Fibroblast of lung (primary cell): ENCODE measurements at regions not wholly inside any gene's neighbourhood (a gene's known extent, or its start where the extent isn't known, plus 50 kb on each side); places are given as distances from the start of the nearest gene placed in this dataset.

Source experiments
- DNase-seq, 2 donors: peaks; one replicate each; pipeline versions ENCODE4 v3.0.0 to v3.0.0-alpha.2; 2010; ENCODE audit warnings: low read depth in 2 of 2
- H2AFZ ChIP-seq: 2 replicates; pipeline ENCODE4 v1.5.1; 2012; ENCODE audit warnings: low read length, control low read depth, inconsistent platforms
- H3K27ac ChIP-seq: 2 replicates; pipeline ENCODE4 v1.5.1; 2011; ENCODE audit warnings: low read length, control low read depth; ENCODE audit not compliant: insufficient read depth
- H3K27me3 ChIP-seq: 2 replicates; pipeline ENCODE4 v1.5.1; 2011; ENCODE audit warnings: mild to moderate bottlenecking, low read length; ENCODE audit not compliant: control insufficient read depth, insufficient read depth
- H3K36me3 ChIP-seq: 2 replicates; pipeline ENCODE4 v1.5.1; 2011; ENCODE audit warnings: low read length; ENCODE audit not compliant: control insufficient read depth, insufficient read depth
- H3K4me1 ChIP-seq: 2 replicates; pipeline ENCODE4 v1.5.1; 2011; ENCODE audit warnings: low read length; ENCODE audit not compliant: control insufficient read depth, insufficient read depth; ENCODE audit errors: extremely low read depth
- H3K4me2 ChIP-seq: 2 replicates; pipeline ENCODE4 v1.5.1; 2011; ENCODE audit warnings: low read length, control low read depth; ENCODE audit not compliant: insufficient read depth; ENCODE audit errors: extremely low read depth
- H3K4me3 ChIP-seq, 4 experiments: fragments of 200-600 bp in 1 of 4; sonication (generic) in 1 of 4; replicated peaks in 1 of 4; 2 replicates each; pipeline ENCODE4 v1.5.1; 2011 to 2016; ENCODE audit warnings: low read length in 4 of 4, low read depth in 3 of 4, mild to moderate bottlenecking in 3 of 4, control low read depth in 2 of 4, inconsistent platforms in 1 of 4, mixed read lengths in 1 of 4; ENCODE audit not compliant: insufficient read depth in 1 of 4; ENCODE audit errors: control extremely low read depth in 1 of 4
- H3K79me2 ChIP-seq: 2 replicates; pipeline ENCODE4 v1.5.1; 2012; ENCODE audit warnings: mild to moderate bottlenecking, low read length, inconsistent platforms; ENCODE audit not compliant: control insufficient read depth, insufficient read depth
- H3K9ac ChIP-seq: 2 replicates; pipeline ENCODE4 v1.5.1; 2011; ENCODE audit warnings: mild to moderate bottlenecking, low read length, control low read depth; ENCODE audit not compliant: insufficient read depth
- H3K9me3 ChIP-seq: 2 replicates; pipeline ENCODE4 v1.5.1; 2012; ENCODE audit warnings: low read depth, low read length; ENCODE audit not compliant: control insufficient read depth, insufficient read depth
- H4K20me1 ChIP-seq: 2 replicates; pipeline ENCODE4 v1.5.1; 2011; ENCODE audit warnings: low read length; ENCODE audit not compliant: control insufficient read depth, insufficient read depth; ENCODE audit errors: extremely low read depth
- CTCF ChIP-seq, 2 donors: IDR thresholded peaks in 1 of 2; conservative IDR thresholded peaks in 1 of 2; 1 replicate in 1 of 2; 2 replicates in 1 of 2; pipeline ENCODE4 v1.5.1; 2011 to 2012; ENCODE audit warnings: low read length in 2 of 2, control low read depth in 1 of 2, inconsistent platforms in 1 of 2, low read depth in 1 of 2, mild to moderate bottlenecking in 1 of 2
- EZH2 ChIP-seq: IDR thresholded peaks from 2 replicates; pipeline ENCODE4 v1.5.1; 2012; ENCODE audit warnings: low read length, control low read depth, mild to moderate bottlenecking; ENCODE audit errors: missing control alignments

GRCh38 chr17:26782153-26782552 is 511.8 kb upstream of the WSB1 start:
- TF ChIP-seq CTCF (conservative IDR thresholded peaks at IDR 0.05 in 1 of 2, IDR thresholded peaks at IDR 0.05 in 1 of 2; ENCODE audit: low read depth in 1 of 2, low read length in 2 of 2), result no peak
- TF ChIP-seq EZH2, result no peak

GRCh38 chr17:26792486-26792885 is 501.4 kb upstream of the WSB1 start:
- H3K27ac ChIP-seq, result no peak overlapping the region
- H3K36me3 ChIP-seq, result no peaks in the 10 kb centered on the region
- H2AFZ ChIP-seq, result no peak overlapping the region
- no peaks in the 10 kb centered on the region for H3K27me3 ChIP-seq
- H3K4me2 ChIP-seq, result no peak overlapping the region
- H3K79me2 ChIP-seq, result no peaks in the 10 kb centered on the region
- H3K4me3 ChIP-seq, result no peak overlapping the region
- no peaks in the 10 kb centered on the region for H4K20me1 ChIP-seq
- no peaks in the 10 kb centered on the region for H3K4me1 ChIP-seq
- DNase-seq, result peak; percentile 36 to 47
- H3K9me3 ChIP-seq, result peaks cover 3% of the 10 kb centered on the region
- H3K9ac ChIP-seq, result no peak overlapping the region
- TF ChIP-seq EZH2 (no peak), CTCF (conservative IDR thresholded peaks at IDR 0.05 in 1 of 2, IDR thresholded peaks at IDR 0.05 in 1 of 2; ENCODE audit: low read depth in 1 of 2, low read length in 2 of 2) (no peak)

More at GRCh38 chr17:26782153-26782552, 511.8 kb upstream of the WSB1 start:
- no peak for DNase-seq
- Histone ChIP-seq H3K4me1 (no peaks in the 10 kb centered on the region), H3K27ac (no peak overlapping the region), H3K9ac (no peak overlapping the region), H4K20me1 (no peaks in the 10 kb centered on the region), H3K36me3 (no peaks in the 10 kb centered on the region), H3K4me2 (no peak overlapping the region), H3K9me3 (no peaks in the 10 kb centered on the region), H2AFZ (no peak overlapping the region), H3K4me3 (no peak overlapping the region), H3K27me3 (no peaks in the 10 kb centered on the region), H3K79me2 (no peaks in the 10 kb centered on the region)

- H3K4me2 ChIP-seq, result no peak overlapping the region
- H3K9ac ChIP-seq, result no peak overlapping the region
These were observed 486.9 kb upstream of the WSB1 start for GRCh38 chr17:26807024-26807423.

More at GRCh38 chr17:26807024-26807423, 486.9 kb upstream of the WSB1 start:
- DNase-seq, result no peak
- Histone ChIP-seq H3K4me3 (no peak overlapping the region), H3K27me3 (no peaks in the 10 kb centered on the region), H3K27ac (no peak overlapping the region), H3K36me3 (no peaks in the 10 kb centered on the region), H2AFZ (no peak overlapping the region), H3K79me2 (no peaks in the 10 kb centered on the region), H3K9me3 (no peaks in the 10 kb centered on the region), H4K20me1 (no peaks in the 10 kb centered on the region), H3K4me1 (no peaks in the 10 kb centered on the region)
- no peak for TF ChIP-seq EZH2
- no peak for TF ChIP-seq CTCF (conservative IDR thresholded peaks at IDR 0.05 in 1 of 2, IDR thresholded peaks at IDR 0.05 in 1 of 2; ENCODE audit: low read depth in 1 of 2, low read length in 2 of 2)
